OCI-LY7 (cell line): ENCODE measurements at regions not wholly inside any gene's neighbourhood (a gene's known extent, or its start where the extent isn't known, plus 50 kb on each side); places are given as distances from the start of the nearest gene placed in this dataset.

Source experiments
- CTCF ChIP-seq: fragments of 200-600 bp; sonication (generic); conservative IDR thresholded peaks from 2 replicates; pipeline ENCODE4 v1.5.1; 2014; ENCODE audit warnings: mild to moderate bottlenecking, antibody characterized with exemption, low read length, moderate library complexity, mixed read lengths
- EZH2phosphoT487 ChIP-seq: fragments of 200-600 bp; sonication (generic); IDR thresholded peaks from 2 replicates; pipeline ENCODE4 v1.6.1; 2018; ENCODE audit warnings: low read depth, borderline replicate concordance, mild to moderate bottlenecking, mixed run types, antibody characterized with exemption, low read length, moderate library complexity, mixed read lengths

GRCh38 chr12:77531912-77532311 is 298.8 kb upstream of the NAV3 start:
- TF ChIP-seq CTCF: no peak
- no peak for TF ChIP-seq EZH2phosphoT487
